ENCODE measurements at regions not wholly inside any gene's neighbourhood (a gene's known extent, or its start where the extent isn't known, plus 50 kb on each side); places are given as distances from the start of the nearest gene placed in this dataset.

- TF ChIP-seq CTCF (IDR thresholded peaks at IDR 0.05; ENCODE audit: insufficient read depth, low read depth, low read length, missing control alignments) = no peak
- DNase-seq (ENCODE audit: low read depth) = no peak
Measured at GRCh38 chr9:107872457-107873192, 383.1 kb upstream of the KLF4 start.

GRCh38 chr9:107870927-107871680, 381.5 kb upstream of the KLF4 start:
- DNase-seq (ENCODE audit: low read depth) = no peak
- no peak overlapping the region for H3K4me3 ChIP-seq (ENCODE audit: low read depth, low read length)
- TF ChIP-seq CTCF (IDR thresholded peaks at IDR 0.05; ENCODE audit: insufficient read depth, low read depth, low read length, missing control alignments) = no peak

More at GRCh38 chr9:107872457-107873192, 383.1 kb upstream of the KLF4 start:
- H3K4me3 ChIP-seq (ENCODE audit: low read depth, low read length) = no peak overlapping the region

- TF ChIP-seq CTCF (IDR thresholded peaks at IDR 0.05; ENCODE audit: insufficient read depth, low read depth, low read length, missing control alignments) = no peak
- H3K4me3 ChIP-seq (ENCODE audit: low read depth, low read length) = no peak overlapping the region
- no peak for DNase-seq (ENCODE audit: low read depth)
Measured at GRCh38 chr9:107870221-107870620, 380.7 kb upstream of the KLF4 start.

- DNase-seq (ENCODE audit: low read depth) = no peak
- TF ChIP-seq CTCF (IDR thresholded peaks at IDR 0.05; ENCODE audit: insufficient read depth, low read depth, low read length, missing control alignments) = no peak
- H3K4me3 ChIP-seq (ENCODE audit: low read depth, low read length) = no peak overlapping the region
Measured at GRCh38 chr9:107869111-107869510, 379.5 kb upstream of the KLF4 start.

- DNase-seq (ENCODE audit: low read depth) = no peak
- H3K4me3 ChIP-seq (ENCODE audit: low read depth, low read length) = no peak overlapping the region
Measured at GRCh38 chr9:107868186-107868585, 378.6 kb upstream of the KLF4 start.

GRCh38 chr9:107867738-107868137, 378.2 kb upstream of the KLF4 start:
- H3K4me3 ChIP-seq (ENCODE audit: low read depth, low read length) = no peak overlapping the region
- DNase-seq (ENCODE audit: low read depth) = no peak
- TF ChIP-seq CTCF (IDR thresholded peaks at IDR 0.05; ENCODE audit: insufficient read depth, low read depth, low read length, missing control alignments) = no peak

More at GRCh38 chr9:107868186-107868585, 378.6 kb upstream of the KLF4 start:
- TF ChIP-seq CTCF (IDR thresholded peaks at IDR 0.05; ENCODE audit: insufficient read depth, low read depth, low read length, missing control alignments) = no peak
